Gastroesophageal sphincter (tissue), 4 donors: ENCODE measurements at regions not wholly inside any gene's neighbourhood (a gene's known extent, or its start where the extent isn't known, plus 50 kb on each side); places are given as distances from the start of the nearest gene placed in this dataset.

Experiments
- ATAC-seq: fragments of 150-250 bp; one replicate; pipeline ENCODE4 v1.9.1; 2016; ENCODE audit warnings: mild to moderate bottlenecking, moderate library complexity
- H3K27ac ChIP-seq, 4 donors: fragments of 200-600 bp; sonication (generic) in 3 of 4; 1 replicate in 3 of 4; 2 replicates in 1 of 4; pipeline ENCODE4 v1.5.1; 2016 to 2019
- H3K27me3 ChIP-seq: fragments of 200-600 bp; sonication (generic); one replicate; pipeline ENCODE4 v1.5.1; 2019
- H3K36me3 ChIP-seq, 2 donors: fragments of 200-600 bp; sonication (generic); one replicate each; pipeline ENCODE4 v1.5.1; 2019; ENCODE audit warnings: control low read depth in 1 of 2
- H3K4me1 ChIP-seq, 3 donors: fragments of 200-600 bp; sonication (generic); 1 replicate in 2 of 3; 2 replicates in 1 of 3; pipeline ENCODE4 v1.5.1; 2016 to 2019; ENCODE audit warnings: control low read depth in 2 of 3
- H3K4me3 ChIP-seq, 2 donors: fragments of 200-600 bp; sonication (generic); one replicate each; pipeline ENCODE4 v1.5.1; 2019; ENCODE audit warnings: mild to moderate bottlenecking in 1 of 2, moderate library complexity in 1 of 2
- H3K9me3 ChIP-seq, 3 donors: fragments of 200-600 bp; sonication (generic); one replicate each; pipeline ENCODE4 v1.5.1; 2017 to 2019; ENCODE audit warnings: control low read depth in 2 of 3
- EP300 ChIP-seq: sonication (generic); formaldehyde crosslinking; IDR thresholded peaks from one replicate; pipeline ENCODE4 v1.6.1; 2017; ENCODE audit warnings: antibody characterized with exemption, mild to moderate bottlenecking
- POLR2A ChIP-seq, 2 donors: fragments of 450-650 bp; IDR thresholded peaks; one replicate each; pipeline ENCODE4 v1.6.1; 2017; ENCODE audit warnings: antibody characterized with exemption in 2 of 2, mild to moderate bottlenecking in 2 of 2, moderate library complexity in 1 of 2
- POLR2AphosphoS5 ChIP-seq: sonication (generic); formaldehyde crosslinking; IDR thresholded peaks from one replicate; pipeline ENCODE4 v1.6.1; 2017; ENCODE audit warnings: antibody characterized with exemption
- WGBS, 2 donors: methylation state at CpG; one replicate each; pipeline ENCODE4 v1.1.5; 2018; ENCODE audit warnings: low coverage in 1 of 2; 5-methylcytosine and 5-hydroxymethylcytosine counted together
- TF ChIP-seq, protein P1 (sequence below), 4 experiments: fragments of 200-600 bp in 2 of 4; fragments of 450-650 bp in 2 of 4; sonication (generic) in 1 of 4; IDR thresholded peaks; one replicate each; pipeline ENCODE4 v1.5.1; 2017 to 2019; ENCODE audit warnings: antibody characterized with exemption in 4 of 4, mild to moderate bottlenecking in 2 of 4, moderate library complexity in 2 of 4

DNA sequence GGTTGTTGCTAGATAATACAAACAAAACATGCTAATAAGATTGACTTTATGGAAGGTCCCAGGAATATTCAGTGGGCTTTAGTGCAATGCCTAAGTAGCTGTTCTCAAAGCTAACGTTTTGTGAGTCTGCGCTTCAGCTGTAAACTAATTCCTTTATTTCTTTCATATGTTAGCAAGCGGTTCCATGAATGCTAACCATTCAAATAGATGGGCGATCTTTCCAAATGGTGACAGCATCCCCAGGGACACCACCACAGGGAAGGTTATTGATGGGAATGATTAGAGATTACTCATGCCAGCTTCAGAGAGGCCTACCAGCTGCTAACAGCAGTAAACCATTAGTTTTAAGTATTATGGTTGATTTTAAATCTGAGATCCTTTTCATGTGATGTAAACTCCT is 405.7 kb upstream of the MCTP2 start:
- peaks cover 0 to 17% (median 1%) of the 10 kb centered on the region in 3 donors for H3K4me1 ChIP-seq
- 50% methylated on average over 4 of the region's 4 CpGs for WGBS, 2 donors
- no peak for ATAC-seq
- no peaks in the 10 kb centered on the region for H3K36me3 ChIP-seq
- no peak overlapping the region for H3K27ac ChIP-seq
- TF ChIP-seq POLR2AphosphoS5: no peak
- no peak for TF ChIP-seq POLR2A (IDR thresholded peaks at IDR 0.05)
- no peak for TF ChIP-seq EP300
- TF ChIP-seq, protein P1, sequence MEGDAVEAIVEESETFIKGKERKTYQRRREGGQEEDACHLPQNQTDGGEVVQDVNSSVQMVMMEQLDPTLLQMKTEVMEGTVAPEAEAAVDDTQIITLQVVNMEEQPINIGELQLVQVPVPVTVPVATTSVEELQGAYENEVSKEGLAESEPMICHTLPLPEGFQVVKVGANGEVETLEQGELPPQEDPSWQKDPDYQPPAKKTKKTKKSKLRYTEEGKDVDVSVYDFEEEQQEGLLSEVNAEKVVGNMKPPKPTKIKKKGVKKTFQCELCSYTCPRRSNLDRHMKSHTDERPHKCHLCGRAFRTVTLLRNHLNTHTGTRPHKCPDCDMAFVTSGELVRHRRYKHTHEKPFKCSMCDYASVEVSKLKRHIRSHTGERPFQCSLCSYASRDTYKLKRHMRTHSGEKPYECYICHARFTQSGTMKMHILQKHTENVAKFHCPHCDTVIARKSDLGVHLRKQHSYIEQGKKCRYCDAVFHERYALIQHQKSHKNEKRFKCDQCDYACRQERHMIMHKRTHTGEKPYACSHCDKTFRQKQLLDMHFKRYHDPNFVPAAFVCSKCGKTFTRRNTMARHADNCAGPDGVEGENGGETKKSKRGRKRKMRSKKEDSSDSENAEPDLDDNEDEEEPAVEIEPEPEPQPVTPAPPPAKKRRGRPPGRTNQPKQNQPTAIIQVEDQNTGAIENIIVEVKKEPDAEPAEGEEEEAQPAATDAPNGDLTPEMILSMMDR (IDR thresholded peaks at IDR 0.05): no peak
- H3K4me3 ChIP-seq: no peak overlapping the region
- no peaks in the 10 kb centered on the region for H3K9me3 ChIP-seq
- H3K27me3 ChIP-seq: no peaks in the 10 kb centered on the region

DNA sequence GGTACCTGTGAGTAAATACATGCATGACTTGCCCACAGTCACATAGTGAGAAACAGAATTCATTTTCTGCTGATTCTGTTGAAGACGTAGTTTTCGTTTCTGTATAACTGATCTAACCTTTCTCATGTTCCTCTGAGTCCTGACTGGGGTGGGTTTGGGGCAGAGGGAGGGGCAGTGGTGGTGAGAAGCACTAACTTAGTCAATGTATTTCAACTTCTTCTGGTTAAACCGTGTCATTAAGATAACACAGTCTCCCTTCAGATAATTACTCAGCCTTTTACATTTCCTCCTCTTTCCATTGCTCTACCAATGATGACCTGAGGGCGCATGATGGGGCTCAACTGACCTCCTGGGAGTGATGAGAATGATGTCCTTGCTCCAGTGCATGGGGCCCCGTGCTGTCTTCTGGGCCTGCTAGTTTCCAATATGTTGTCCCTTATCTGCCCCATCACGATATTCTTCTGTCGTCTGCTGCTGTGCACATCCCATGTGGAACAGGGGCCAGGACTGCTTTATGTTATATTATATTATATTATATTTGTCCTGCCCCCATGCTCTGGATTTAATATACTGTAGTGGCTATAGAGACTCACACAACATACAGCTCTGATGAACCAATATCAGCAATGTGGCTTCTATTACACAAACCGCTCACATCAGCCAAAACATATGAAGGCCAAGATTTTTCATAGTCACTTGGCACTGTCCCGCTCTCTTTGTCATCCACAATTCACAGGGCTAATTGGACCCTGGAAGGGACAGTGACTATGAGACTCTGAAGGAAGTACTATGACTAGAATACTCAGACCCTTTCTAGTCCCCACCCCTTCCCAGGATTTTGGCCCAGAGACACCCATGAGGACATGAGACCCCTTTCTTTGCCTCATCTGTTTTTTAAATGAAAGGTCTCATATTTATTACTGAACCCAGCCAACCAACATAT is 407.1 kb upstream of the MCTP2 start:
- Histone ChIP-seq H3K9me3 (no peaks in the 10 kb centered on the region), H3K4me1 (peaks cover 0 to 9% (median 0%) of the 10 kb centered on the region in 3 donors), H3K4me3 (no peak overlapping the region), H3K27me3 (no peaks in the 10 kb centered on the region), H3K36me3 (no peaks in the 10 kb centered on the region), H3K27ac (no peak overlapping the region)
- 73% methylated on average over 3 to 8 of the region's 9 CpGs for WGBS, 2 donors
- TF ChIP-seq EP300: no peak
- TF ChIP-seq POLR2AphosphoS5: no peak
- TF ChIP-seq, protein P1 (IDR thresholded peaks at IDR 0.05): no peak
- peak; percentile 25 for ATAC-seq

DNA sequence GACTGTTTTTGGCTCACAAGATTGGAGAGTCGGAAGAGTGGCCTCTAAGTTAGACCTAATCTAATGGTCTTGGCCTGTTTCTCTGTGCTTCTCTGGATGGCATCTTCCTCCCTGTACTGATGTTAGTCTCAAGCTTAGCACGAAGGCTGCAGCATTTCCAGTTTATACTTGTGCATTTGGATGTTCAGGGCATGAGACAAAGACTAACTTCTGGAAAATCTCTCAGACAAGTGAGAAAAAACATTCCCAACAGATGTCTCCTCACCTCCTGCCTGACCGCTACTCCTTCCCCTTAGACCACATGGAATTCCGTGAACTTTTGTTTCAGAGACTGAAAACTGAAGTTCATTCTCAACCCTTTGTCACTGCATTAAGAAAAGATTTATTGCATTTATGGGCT is 410.8 kb upstream of the MCTP2 start:
- H3K27me3 ChIP-seq: no peaks in the 10 kb centered on the region
- H3K4me3 ChIP-seq: no peak overlapping the region
- H3K27ac ChIP-seq: no peak overlapping the region
- WGBS, 2 donors: 58 to 60% methylated on average over 4 of the region's 4 CpGs
- peaks cover 0 to 12% (median 0%) of the 10 kb centered on the region in 3 donors for H3K9me3 ChIP-seq
- ATAC-seq: no peak
- H3K4me1 ChIP-seq: no peaks in the 10 kb centered on the region
- TF ChIP-seq, protein P1 (IDR thresholded peaks at IDR 0.05): no peak
- TF ChIP-seq POLR2AphosphoS5 (no peak), POLR2A (IDR thresholded peaks at IDR 0.05) (no peak), EP300 (no peak)
- H3K36me3 ChIP-seq: no peaks in the 10 kb centered on the region

DNA sequence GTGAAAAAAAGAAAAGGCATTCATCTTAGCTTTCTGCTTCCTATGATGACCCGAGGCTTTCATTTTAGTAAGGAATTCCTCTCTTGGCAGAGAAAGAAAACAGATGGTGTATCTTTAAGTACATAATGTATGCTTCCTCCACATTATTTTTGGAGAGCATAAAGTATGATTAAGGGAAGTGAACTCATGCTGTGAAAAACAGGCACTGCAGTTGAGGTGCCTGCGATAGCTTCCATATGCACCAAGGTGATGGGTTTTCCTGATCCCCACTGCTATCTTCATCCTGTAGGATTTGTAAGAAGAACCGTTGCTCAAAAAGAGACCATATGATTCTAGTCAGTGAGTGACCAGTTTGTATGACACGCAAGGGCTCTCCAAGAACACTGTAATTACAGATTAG is 411.5 kb upstream of the MCTP2 start:
- no peaks in the 10 kb centered on the region for H3K27me3 ChIP-seq
- no peak overlapping the region for H3K27ac ChIP-seq
- WGBS, 2 donors: 53 to 56% methylated on average over 4 of the region's 4 CpGs
- TF ChIP-seq POLR2AphosphoS5 (no peak), EP300 (no peak), POLR2A (IDR thresholded peaks at IDR 0.05) (no peak)
- TF ChIP-seq, protein P1 (IDR thresholded peaks at IDR 0.05): no peak
- H3K9me3 ChIP-seq: peaks cover 0 to 12% (median 0%) of the 10 kb centered on the region in 3 donors
- ATAC-seq: no peak
- H3K4me1 ChIP-seq: no peaks in the 10 kb centered on the region
- H3K36me3 ChIP-seq: no peaks in the 10 kb centered on the region
- H3K4me3 ChIP-seq: no peak overlapping the region

DNA sequence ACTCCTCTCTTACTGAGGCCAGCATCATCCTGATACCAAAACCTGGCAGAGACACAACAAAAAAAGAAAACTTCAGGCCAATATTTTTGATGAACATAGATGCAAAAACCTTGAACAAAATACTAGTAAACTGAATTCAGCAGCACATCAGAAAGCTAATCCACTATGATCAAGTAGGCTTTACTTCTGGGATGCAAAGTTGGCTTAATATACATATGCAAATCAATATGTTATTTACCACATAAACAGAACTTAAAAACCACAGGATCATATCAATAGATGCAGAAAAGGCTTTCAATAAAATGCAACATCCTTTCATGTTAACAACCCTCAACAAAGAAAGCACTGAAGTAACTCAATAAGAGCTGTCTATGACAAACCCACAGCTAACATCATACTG is 414.5 kb upstream of the MCTP2 start:
- H3K9me3 ChIP-seq: peaks cover 0 to 12% (median 0%) of the 10 kb centered on the region in 3 donors
- ATAC-seq: no peak
- H3K27ac ChIP-seq: no peak overlapping the region
- no peaks in the 10 kb centered on the region for H3K36me3 ChIP-seq
- H3K4me3 ChIP-seq: no peak overlapping the region
- no peaks in the 10 kb centered on the region for H3K4me1 ChIP-seq
- no peaks in the 10 kb centered on the region for H3K27me3 ChIP-seq
- TF ChIP-seq, protein P1 (IDR thresholded peaks at IDR 0.05): no peak
- TF ChIP-seq POLR2A (IDR thresholded peaks at IDR 0.05) (no peak), EP300 (no peak), POLR2AphosphoS5 (no peak)
